ENCODE measurements at regions not wholly inside any gene's neighbourhood (a gene's known extent, or its start where the extent isn't known, plus 50 kb on each side); places are given as distances from the start of the nearest gene placed in this dataset.

GRCh38 chr6:120966321-120966720 is 368.0 kb downstream of the TBC1D32 start:
- no peak for TF ChIP-seq POLR2A (IDR thresholded peaks at IDR 0.05)
- TF ChIP-seq, protein P1, sequence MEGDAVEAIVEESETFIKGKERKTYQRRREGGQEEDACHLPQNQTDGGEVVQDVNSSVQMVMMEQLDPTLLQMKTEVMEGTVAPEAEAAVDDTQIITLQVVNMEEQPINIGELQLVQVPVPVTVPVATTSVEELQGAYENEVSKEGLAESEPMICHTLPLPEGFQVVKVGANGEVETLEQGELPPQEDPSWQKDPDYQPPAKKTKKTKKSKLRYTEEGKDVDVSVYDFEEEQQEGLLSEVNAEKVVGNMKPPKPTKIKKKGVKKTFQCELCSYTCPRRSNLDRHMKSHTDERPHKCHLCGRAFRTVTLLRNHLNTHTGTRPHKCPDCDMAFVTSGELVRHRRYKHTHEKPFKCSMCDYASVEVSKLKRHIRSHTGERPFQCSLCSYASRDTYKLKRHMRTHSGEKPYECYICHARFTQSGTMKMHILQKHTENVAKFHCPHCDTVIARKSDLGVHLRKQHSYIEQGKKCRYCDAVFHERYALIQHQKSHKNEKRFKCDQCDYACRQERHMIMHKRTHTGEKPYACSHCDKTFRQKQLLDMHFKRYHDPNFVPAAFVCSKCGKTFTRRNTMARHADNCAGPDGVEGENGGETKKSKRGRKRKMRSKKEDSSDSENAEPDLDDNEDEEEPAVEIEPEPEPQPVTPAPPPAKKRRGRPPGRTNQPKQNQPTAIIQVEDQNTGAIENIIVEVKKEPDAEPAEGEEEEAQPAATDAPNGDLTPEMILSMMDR (IDR thresholded peaks at IDR 0.05) = no peak

Measured in Peyer's patch (tissue), 4 donors.